WTC11 (cell line): ENCODE measurements at regions not wholly inside any gene's neighbourhood (a gene's known extent, or its start where the extent isn't known, plus 50 kb on each side); places are given as distances from the start of the nearest gene placed in this dataset.

Experiments
- ATAC-seq: fragments of 200-7000 bp; cut with Tn5 transposase; 2 replicates; pipeline ENCODE4 v1.10.0; 2021; ENCODE audit warnings: mild to moderate bottlenecking, moderate library complexity
- CTCF ChIA-PET: fragments of 300-600 bp; sonication (Branson Sonifier 250); formaldehyde crosslinking; loops from one replicate; lab custom pipeline; 2021; ENCODE audit warnings: antibody characterized with exemption; lab: Charles Lee
- POLR2A ChIA-PET: fragments of 350-600 bp; sonication (Branson Sonifier 250); formaldehyde crosslinking; loops from one replicate; lab custom pipeline; 2021; ENCODE audit warnings: antibody characterized with exemption; lab: Charles Lee
- DNase-seq: peaks from one replicate; pipeline ENCODE4 v3.0.0; 2021; ENCODE audit warnings: low spot score
- H3K27ac Mint-ChIP-seq: 2 replicates; pipeline ENCODE4 v1.8.0; 2021; ENCODE audit warnings: mixed read lengths
- H3K27me3 Mint-ChIP-seq: 2 replicates; pipeline ENCODE4 v1.8.0; 2021; ENCODE audit warnings: low read depth, mild to moderate bottlenecking, moderate library complexity, mixed read lengths
- H3K36me3 Mint-ChIP-seq: 2 replicates; pipeline ENCODE4 v1.8.0; 2021; ENCODE audit warnings: mixed read lengths
- H3K4me1 Mint-ChIP-seq: 2 replicates; pipeline ENCODE4 v1.8.0; 2022; ENCODE audit warnings: mixed read lengths
- H3K4me3 Mint-ChIP-seq: 2 replicates; pipeline ENCODE4 v1.8.0; 2021; ENCODE audit warnings: mild to moderate bottlenecking, moderate library complexity, mixed read lengths
- H3K9me3 Mint-ChIP-seq: 2 replicates; pipeline ENCODE4 v1.8.0; 2021; ENCODE audit warnings: mixed read lengths
- AFF4 ChIP-seq: sonication (generic); formaldehyde crosslinking; IDR thresholded peaks from 2 replicates; pipeline ENCODE4 v1.8.1; 2023; ENCODE audit warnings: mild to moderate bottlenecking, missing genetic modification reagents, borderline replicate concordance
- ATF1 ChIP-seq: sonication (generic); formaldehyde crosslinking; IDR thresholded peaks from 2 replicates; pipeline ENCODE4 v1.8.1; 2023; ENCODE audit warnings: mild to moderate bottlenecking, moderate library complexity, missing genetic modification reagents
- CREB1 ChIP-seq: sonication (generic); formaldehyde crosslinking; IDR thresholded peaks from 2 replicates; pipeline ENCODE4 v1.8.0; 2023; ENCODE audit warnings: mild to moderate bottlenecking, missing genetic modification reagents
- CTCF ChIP-seq: fragments of 200-600 bp; IDR thresholded peaks from 2 replicates; pipeline ENCODE4 v1.8.0; 2022; ENCODE audit warnings: antibody characterized with exemption
- ELF4 ChIP-seq: sonication (generic); formaldehyde crosslinking; IDR thresholded peaks from 2 replicates; pipeline ENCODE4 v1.8.1; 2022; ENCODE audit warnings: low read depth, mild to moderate bottlenecking, moderate library complexity, missing genetic modification reagents
- ESRRA ChIP-seq: sonication (generic); formaldehyde crosslinking; IDR thresholded peaks from 2 replicates; pipeline ENCODE4 v1.8.1; 2022; ENCODE audit warnings: mild to moderate bottlenecking, missing genetic modification reagents, borderline replicate concordance
- ETV6 ChIP-seq: sonication (generic); formaldehyde crosslinking; IDR thresholded peaks from 2 replicates; pipeline ENCODE4 v1.8.1; 2022; ENCODE audit warnings: mild to moderate bottlenecking, missing genetic modification reagents
- FOXP4 ChIP-seq: sonication (generic); formaldehyde crosslinking; IDR thresholded peaks from 2 replicates; pipeline ENCODE4 v1.8.0; 2022; ENCODE audit warnings: mild to moderate bottlenecking, missing genetic modification reagents
- GRHL2 ChIP-seq: fragments of 250-450 bp; sonication (Bioruptor Pico); IDR thresholded peaks from 2 replicates; pipeline ENCODE4 v1.8.0; 2022; ENCODE audit warnings: mild to moderate bottlenecking, moderate library complexity; ENCODE audit not compliant: insufficient replicate concordance, severe bottlenecking
- IRF2 ChIP-seq: sonication (generic); formaldehyde crosslinking; IDR thresholded peaks from 2 replicates; pipeline ENCODE4 v1.8.0; 2022; ENCODE audit warnings: low read depth, missing genetic modification reagents, borderline replicate concordance
- MYBL2 ChIP-seq: sonication (generic); formaldehyde crosslinking; IDR thresholded peaks from 2 replicates; pipeline ENCODE4 v1.8.1; 2023; ENCODE audit warnings: mild to moderate bottlenecking, moderate library complexity, missing genetic modification reagents
- NFATC4 ChIP-seq: fragments of 250-450 bp; sonication (Bioruptor Pico); IDR thresholded peaks from 2 replicates; pipeline ENCODE4 v1.9.0; 2021; ENCODE audit warnings: mild to moderate bottlenecking
- NFYB ChIP-seq: sonication (generic); formaldehyde crosslinking; conservative IDR thresholded peaks from 2 replicates; pipeline ENCODE4 v1.8.0; 2022; ENCODE audit warnings: low read depth, missing genetic modification reagents
- NR1H2 ChIP-seq: sonication (generic); formaldehyde crosslinking; IDR thresholded peaks from 2 replicates; pipeline ENCODE4 v1.9.0; 2021; ENCODE audit warnings: mild to moderate bottlenecking, moderate library complexity, missing genetic modification reagents
- NR2C2 ChIP-seq: sonication (generic); formaldehyde crosslinking; IDR thresholded peaks from 2 replicates; pipeline ENCODE4 v1.8.0; 2022; ENCODE audit warnings: mild to moderate bottlenecking, missing genetic modification reagents
- PREB ChIP-seq: sonication (generic); formaldehyde crosslinking; IDR thresholded peaks from 2 replicates; pipeline ENCODE4 v1.8.1; 2022; ENCODE audit warnings: mild to moderate bottlenecking, missing genetic modification reagents, moderate library complexity, borderline replicate concordance
- RORB ChIP-seq: fragments of 250-450 bp; sonication (Bioruptor Pico); IDR thresholded peaks from 2 replicates; pipeline ENCODE4 v1.9.0; 2021; ENCODE audit warnings: mild to moderate bottlenecking
- SMAD3 ChIP-seq: sonication (generic); formaldehyde crosslinking; IDR thresholded peaks from 2 replicates; pipeline ENCODE4 v1.8.0; 2022; ENCODE audit warnings: missing genetic modification reagents, mild to moderate bottlenecking, borderline replicate concordance
- ZNF121 ChIP-seq: sonication (generic); formaldehyde crosslinking; IDR thresholded peaks from 2 replicates; pipeline ENCODE4 v1.8.0; 2023; ENCODE audit warnings: missing genetic modification reagents
- ZNF138 ChIP-seq: sonication (generic); formaldehyde crosslinking; conservative IDR thresholded peaks from 2 replicates; pipeline ENCODE4 v1.8.1; 2022; ENCODE audit warnings: mild to moderate bottlenecking, moderate library complexity, missing genetic modification reagents
- ZNF281 ChIP-seq: sonication (generic); formaldehyde crosslinking; IDR thresholded peaks from 2 replicates; pipeline ENCODE4 v1.8.0; 2023; ENCODE audit warnings: mild to moderate bottlenecking, missing genetic modification reagents
- ZNF671 ChIP-seq: fragments of 250-450 bp; sonication (Bioruptor Pico); IDR thresholded peaks from 2 replicates; pipeline ENCODE4 v1.8.0; 2021; ENCODE audit warnings: mild to moderate bottlenecking

- Mint-ChIP-seq H3K4me1 (peaks cover 14% of the 10 kb centered on the region), H3K4me3 (no peak overlapping the region), H3K27me3 (no peaks in the 10 kb centered on the region), H3K9me3 (peaks cover 6% of the 10 kb centered on the region), H3K27ac (no peak overlapping the region), H3K36me3 (no peaks in the 10 kb centered on the region)
- ATAC-seq, result no peak
- ChIA-PET CTCF (no interaction called here), POLR2A (no interaction called here)
- no peak for TF ChIP-seq NR1H2 (CRISPR knock-in tag)
- no peak for TF ChIP-seq FOXP4 (CRISPR knock-in tag)
- TF ChIP-seq ZNF138, result no peak
- TF ChIP-seq ZNF281 (CRISPR knock-in tag), result no peak
- TF ChIP-seq NR2C2 (CRISPR knock-in tag), result no peak
- TF ChIP-seq IRF2 (CRISPR knock-in tag), result no peak
- TF ChIP-seq NFATC4, result no peak
- no peak for TF ChIP-seq MYBL2 (CRISPR knock-in tag)
- TF ChIP-seq RORB (CRISPR knock-in tag), result no peak
- TF ChIP-seq ZNF671 (CRISPR knock-in tag), result no peak
- no peak for TF ChIP-seq ATF1 (CRISPR knock-in tag)
- no peak for TF ChIP-seq NFYB (CRISPR knock-in tag)
- TF ChIP-seq GRHL2, result no peak
- TF ChIP-seq SMAD3 (CRISPR knock-in tag), result no peak
- no peak for TF ChIP-seq ETV6
- DNase-seq, result no peak
These were observed 707.9 kb downstream of the RFPL4B start for GRCh38 chr6:113055061-113055460.

- Mint-ChIP-seq H3K4me3 (no peak overlapping the region), H3K36me3 (no peaks in the 10 kb centered on the region), H3K4me1 (peaks cover 7% of the 10 kb centered on the region), H3K27me3 (no peaks in the 10 kb centered on the region), H3K9me3 (peaks cover 6% of the 10 kb centered on the region), H3K27ac (no peak overlapping the region)
- ATAC-seq, result no peak
- POLR2A ChIA-PET, result no interaction called here
- no peak for DNase-seq
- CTCF ChIA-PET, result no interaction called here
- TF ChIP-seq ELF4 (CRISPR knock-in tag) (no peak), AFF4 (no peak), ATF1 (CRISPR knock-in tag) (no peak), ZNF121 (no peak), NR1H2 (CRISPR knock-in tag) (no peak), ZNF281 (CRISPR knock-in tag) (no peak), ESRRA (CRISPR knock-in tag) (no peak), CTCF (no peak), PREB (CRISPR knock-in tag) (no peak), ZNF671 (CRISPR knock-in tag) (no peak), CREB1 (no peak)
These were observed 708.9 kb downstream of the RFPL4B start for GRCh38 chr6:113055998-113056397.
